KBM-7 (cell line): ENCODE measurements at regions not wholly inside any gene's neighbourhood (a gene's known extent, or its start where the extent isn't known, plus 50 kb on each side); places are given as distances from the start of the nearest gene placed in this dataset.
A peak's percentile ranks its signal among the peaks of the same experiment; 100 is the strongest.

ENCODE experiments used
- DNase-seq: peaks from one replicate; pipeline ENCODE4 v3.0.0-alpha.2; 2015
- in situ Hi-C: fragments of 300-500 bp; cut with MboI; formaldehyde crosslinking; loops from 2 replicates; pipeline ENCODE4 v1.14.3; 2020; ENCODE audit warnings: low sequenced_read_pairs, low pct_unique_long_range_greater_than_20kb, mixed read lengths

DNA sequence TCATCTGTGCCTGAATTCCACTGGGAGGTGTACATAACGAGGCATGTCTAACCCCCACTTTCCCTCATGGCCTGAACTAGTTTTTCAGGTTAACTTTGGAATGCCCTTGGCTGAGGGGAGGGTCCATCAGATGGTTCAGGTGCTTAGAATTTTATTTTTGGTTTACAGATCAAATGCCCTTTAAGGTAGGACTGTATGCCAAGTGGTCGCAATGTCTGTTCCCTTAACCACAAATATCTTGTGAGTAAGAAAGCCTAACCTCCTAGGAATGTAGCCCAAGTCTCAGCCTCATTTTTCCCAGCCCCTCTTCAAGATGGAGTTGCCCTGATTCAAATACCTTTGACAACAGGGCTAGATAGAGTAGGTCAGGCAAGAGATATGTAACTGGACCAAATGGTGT, 78.4 kb downstream of the RNASET2 start:
- DNase-seq, result no peak
- in situ Hi-C loops, result no loop called here

DNA sequence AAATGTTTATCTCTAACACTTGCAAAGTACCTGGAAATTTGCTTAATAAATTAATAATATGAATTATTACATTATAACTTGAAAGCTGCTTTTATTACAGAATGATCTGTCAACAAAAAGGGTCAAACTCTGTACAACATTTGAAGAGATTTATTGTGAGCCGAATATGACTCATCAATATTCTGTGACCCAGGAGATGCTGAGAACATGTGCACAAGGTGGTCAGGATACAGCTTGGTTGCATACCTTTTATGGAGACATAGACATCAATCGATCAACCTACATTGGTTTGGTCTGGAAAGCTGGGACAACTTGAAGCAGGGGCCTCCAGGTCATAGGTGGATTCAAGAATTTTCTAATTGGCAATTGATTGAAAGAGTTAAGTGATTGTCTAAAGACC, 79.0 kb downstream of the RNASET2 start:
- in situ Hi-C loops, result no loop called here
- DNase-seq, result no peak

DNA sequence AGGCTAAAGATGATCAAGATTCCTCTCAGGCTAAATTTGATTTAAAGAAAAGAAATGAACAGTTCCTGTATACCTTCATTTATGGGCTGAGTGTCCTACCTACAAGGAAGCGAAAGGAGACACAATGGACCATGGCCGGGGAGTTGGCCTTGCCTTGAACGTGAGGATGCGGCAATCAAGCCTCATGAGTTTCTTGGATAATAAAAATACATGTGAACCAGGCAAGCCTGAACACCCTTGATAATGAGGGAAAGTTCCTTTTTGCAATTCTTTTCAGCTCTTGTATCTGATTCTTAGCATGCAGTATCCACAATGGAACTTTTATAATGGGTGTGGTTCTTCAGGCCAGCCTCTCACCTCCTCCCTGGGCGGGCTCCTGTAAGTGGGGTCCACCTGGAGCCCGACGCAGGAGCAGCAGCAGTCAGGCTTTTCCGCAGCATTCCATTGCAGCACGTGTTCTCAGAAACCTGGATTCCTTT, 83.8 kb downstream of the RNASET2 start:
- in situ Hi-C loops, result no loop called here
- DNase-seq, result no peak

DNA sequence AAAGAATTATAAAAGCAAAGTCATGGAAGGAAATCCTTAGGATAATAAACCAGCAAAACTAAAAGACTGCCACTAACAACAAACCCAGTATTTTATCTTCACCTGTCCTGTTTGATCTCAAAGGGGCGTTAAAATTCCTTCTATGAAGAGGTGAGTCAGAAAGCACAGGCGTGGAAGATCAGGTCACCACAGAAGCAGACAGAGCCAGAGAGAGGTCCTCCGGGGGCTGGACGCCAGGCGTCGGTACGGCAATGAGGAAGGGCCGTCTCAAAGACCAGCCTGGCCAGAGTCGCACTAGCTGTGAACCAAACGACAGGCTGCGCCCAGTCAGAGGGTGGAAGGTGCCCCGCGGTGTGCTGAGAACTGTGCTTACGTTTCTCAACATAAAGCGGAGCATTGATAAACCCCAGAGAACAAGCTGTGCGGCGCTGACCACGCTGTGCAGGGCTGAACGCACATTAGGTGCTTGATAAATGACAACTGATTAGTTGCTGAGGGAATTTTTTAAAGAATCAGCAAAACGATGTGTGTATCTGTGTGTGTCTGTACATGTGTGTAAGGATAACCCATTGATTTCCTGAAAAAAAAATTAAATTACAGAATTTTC, 85.6 kb downstream of the RNASET2 start:
- DNase-seq, result no peak
- in situ Hi-C loops, result no loop called here

DNA sequence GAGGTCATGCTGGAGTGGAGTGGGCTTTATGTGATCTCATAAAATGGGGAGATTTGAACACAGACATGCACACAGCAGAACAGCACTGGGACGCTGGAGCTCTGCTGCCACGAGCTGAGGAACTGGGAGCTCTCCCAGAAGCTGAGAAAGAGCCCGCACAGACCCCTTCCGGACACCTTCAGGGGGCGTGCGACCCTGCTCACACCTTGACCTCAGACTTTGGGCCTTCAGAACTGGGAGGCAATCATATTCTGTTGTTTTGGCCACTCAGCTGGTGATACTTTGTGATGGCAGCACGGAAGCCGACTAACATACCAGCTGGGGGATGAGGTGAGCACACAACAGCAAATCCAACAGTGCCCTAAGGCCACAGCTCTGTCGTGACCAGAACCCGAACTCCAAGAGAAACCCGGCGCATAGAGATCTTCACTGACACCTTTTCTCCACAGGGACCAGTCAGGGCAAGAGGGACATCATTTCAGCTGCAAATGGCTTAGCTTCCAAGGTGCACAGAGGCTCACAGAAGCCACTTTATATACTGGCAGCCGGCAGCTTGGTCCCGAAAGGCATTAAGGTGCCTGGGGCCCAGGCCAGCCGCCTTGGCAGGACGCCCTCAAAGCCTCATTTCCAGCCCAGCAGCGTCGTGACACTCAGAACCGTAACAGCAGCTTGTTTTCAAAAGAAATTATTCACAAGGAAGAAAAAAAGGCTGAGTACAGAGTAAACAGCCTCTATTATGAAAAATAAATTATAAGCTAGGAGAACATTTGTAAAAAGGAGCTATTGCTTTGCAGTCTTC, 89.3 kb downstream of the RNASET2 start:
- in situ Hi-C loops, result no loop called here
- no peak for DNase-seq

DNA sequence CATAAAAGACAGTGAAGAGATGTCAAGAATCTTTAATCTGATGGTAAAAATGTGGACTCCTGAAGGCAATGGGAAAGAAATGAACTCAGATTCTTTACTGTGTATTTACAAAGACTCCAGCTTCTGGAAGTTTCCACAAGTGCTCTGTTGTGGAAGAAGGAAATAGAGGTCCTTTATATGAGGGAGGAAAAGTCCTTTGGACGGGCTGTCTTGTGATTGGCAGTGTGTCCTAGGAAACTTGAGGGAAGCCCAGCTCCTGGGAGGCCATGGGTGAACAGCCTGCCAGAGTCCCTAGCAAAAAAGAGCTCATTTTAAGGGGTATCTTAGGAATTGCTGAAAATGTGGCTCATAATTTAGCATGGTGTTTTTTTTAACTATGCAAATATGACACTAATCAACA, 92.0 kb downstream of the RNASET2 start:
- no peak for DNase-seq
- in situ Hi-C loops, result no loop called here

DNA sequence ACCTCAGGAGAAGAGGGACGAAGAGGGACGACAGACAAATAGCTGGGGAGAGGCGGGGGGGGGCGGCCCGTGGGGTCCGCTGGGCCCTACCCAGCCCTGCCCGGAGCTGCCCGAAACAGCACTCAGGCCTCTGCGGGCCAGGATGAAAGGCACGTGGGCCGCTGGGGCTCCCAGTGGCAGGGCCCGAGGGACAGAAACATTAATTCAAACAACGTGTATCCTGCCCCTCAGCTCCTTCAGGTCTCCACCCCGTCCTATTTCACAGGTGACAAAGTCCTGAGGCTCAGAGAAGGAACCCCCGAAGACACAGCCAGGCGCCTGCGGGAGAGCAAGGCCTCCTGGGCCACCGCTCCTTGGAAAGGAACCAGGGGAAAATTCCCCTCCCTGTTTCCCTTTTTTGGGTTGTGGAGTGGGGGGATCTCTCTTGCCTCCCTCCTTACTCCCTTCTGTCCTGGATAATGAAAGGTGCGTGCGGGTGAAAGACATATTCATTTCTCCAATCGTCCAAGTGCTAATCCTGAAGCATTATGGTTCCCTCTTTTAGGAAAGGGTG, 93.3 kb downstream of the RNASET2 start:
- in situ Hi-C loops, result no loop called here
- no peak for DNase-seq

DNA sequence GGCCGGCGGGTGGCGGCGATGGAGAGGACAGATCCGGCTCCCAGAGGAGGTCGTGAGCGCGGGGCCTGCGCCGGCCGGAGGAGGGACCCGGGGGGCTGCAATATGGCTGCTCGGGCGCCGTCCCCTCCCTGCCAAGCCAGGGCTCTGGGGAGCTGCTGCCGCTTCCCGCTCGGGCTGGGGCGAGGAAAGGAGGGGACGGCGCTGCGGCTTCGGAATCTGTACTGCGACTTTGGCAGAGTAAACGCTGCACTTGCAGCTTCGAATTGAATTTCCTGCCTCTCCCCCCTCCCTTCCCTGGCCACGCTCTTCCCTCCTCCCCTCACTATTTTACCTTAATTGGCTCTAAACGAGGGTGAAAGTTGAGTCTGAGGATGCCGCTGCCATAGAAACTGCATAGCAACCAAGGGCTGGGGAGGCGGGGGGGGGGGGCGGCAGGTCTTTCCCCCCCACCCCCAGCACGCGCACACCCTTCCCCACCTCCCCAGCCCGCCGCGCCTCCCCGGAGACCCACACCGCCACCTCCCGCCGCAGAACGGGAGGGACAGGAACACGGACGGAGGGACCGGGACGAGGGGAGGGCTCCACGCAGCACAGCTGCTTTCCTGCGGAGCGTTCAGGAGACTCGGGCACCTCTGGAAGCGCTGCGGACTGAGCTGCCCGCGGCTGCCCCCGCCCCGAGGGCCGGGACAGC, 93.9 kb downstream of the RNASET2 start:
- in situ Hi-C loops, result no loop called here

DNA sequence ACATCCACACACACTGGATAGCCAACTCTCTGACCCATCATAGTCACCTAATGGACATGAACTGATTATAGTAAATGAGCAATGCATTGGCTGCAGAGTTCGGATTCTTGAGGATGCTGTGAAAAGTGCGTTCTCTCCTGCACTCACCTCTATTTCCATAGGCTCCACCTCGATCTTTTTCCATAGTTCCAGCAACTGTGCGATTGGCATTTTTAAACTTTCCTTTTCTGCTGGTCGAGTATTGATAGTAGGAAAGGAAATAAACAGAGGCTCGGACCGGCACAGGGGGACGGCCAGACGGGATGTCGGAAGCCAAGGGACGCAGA, 94.4 kb downstream of the RNASET2 start:
- no peak for DNase-seq
- in situ Hi-C loops, result no loop called here

More for the DNA sequence above, 93.9 kb downstream of the RNASET2 start:
- peak; percentile 50 for DNase-seq

DNA sequence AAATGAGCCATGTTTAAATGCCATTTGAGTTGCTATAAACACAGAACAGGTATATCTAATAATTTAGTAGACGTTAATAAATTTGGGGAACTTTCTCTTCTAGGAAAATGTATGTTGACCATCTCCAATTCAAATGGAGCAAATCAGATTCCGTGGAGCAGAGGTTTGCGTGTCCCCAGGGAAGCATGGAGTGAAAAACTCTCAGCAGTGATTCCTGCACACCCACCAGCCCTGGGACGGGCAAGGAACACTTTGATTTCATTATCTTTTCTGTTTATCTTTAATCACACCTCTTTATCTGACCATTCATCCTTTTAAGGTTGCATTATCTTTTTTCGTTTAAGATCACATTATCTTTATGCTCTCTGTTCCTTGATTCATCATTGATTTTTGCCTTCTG, 95.0 kb downstream of the RNASET2 start:
- in situ Hi-C loops, result no loop called here
- no peak for DNase-seq

DNA sequence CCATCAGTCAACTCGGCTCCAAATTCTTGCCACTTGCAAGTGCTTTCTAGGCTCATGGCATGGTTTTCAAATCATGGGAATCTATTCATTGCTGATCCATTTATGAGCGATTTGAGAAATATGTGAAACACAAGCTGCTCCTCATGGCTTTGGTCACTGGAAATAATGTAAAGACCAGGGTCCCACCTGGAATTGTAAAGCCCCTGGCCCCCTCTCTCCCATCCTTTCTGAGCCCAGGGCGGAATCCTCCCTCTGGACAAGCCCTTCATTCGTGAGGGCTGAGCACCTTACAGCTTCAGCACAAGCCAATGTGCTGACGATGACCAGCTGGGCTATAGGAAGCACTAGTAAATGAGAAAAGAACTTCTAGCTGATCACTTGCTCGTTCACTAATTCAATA, 96.0 kb downstream of the RNASET2 start:
- in situ Hi-C loops, result no loop called here
- no peak for DNase-seq

DNA sequence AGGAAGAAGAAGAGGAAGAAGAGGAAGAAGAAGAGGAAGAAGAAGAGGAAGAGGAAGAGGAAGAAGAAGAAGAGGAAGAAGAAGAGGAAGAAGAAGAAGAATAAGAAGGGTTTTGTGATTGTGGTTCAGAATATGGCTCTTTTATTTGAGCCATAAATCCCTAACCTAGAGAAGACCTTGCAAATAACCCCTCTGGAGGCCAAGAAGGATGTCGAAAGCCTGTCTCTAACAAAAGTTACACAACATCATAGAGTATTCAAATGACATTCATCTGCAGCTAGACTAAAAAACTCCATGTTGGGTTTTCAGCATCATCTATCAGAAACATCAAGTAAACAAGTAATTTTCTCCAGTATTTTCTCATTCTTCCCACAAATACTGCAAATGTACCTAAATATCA, 100.9 kb downstream of the RNASET2 start:
- in situ Hi-C loops, result no loop called here
- no peak for DNase-seq

DNA sequence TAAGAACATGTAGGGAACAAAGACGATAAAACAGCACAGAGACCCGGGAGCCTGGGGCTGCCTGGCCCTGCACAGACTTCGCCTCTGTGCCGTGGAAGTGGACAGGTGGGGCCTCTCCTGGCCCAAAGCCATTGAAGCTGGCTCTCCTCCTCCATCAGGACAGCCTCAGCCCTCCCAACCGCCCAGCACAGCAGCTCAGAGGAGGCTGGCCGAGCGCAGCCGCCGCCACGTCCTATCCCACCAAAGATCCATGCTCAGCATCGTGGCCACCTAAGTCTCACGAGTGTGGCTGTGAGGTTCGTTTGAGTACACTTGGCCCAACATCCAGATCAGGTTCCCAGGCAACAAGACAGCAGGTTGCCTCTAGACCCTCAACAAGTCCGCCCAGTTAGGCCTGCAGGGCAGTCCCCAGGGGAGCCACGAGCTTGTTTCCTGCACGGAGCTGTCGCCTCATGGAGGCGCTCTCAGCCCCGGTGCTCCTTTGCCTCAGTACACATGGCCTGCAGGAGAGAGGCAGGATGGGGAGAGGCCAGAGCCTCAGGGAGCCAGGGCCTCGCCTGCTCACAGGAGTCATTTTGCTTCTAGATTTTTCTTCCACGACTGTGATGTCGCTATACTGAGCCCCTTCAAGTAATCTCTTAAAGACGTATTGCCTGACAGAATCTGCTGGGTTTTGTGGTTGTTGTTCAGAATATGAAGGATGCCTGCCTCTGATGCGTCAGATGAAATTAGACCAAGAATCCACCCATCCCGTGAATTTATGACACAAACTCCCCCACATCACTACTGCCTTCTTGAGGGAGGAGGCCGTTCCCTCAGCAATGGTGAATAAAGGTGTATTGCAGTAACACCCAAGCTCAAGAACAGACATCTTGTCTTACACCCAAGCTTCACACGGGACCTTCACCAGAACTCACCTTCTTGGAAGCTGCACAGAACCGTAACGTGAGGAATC, 102.7 kb downstream of the RNASET2 start:
- in situ Hi-C loops, result no loop called here
- no peak for DNase-seq

DNA sequence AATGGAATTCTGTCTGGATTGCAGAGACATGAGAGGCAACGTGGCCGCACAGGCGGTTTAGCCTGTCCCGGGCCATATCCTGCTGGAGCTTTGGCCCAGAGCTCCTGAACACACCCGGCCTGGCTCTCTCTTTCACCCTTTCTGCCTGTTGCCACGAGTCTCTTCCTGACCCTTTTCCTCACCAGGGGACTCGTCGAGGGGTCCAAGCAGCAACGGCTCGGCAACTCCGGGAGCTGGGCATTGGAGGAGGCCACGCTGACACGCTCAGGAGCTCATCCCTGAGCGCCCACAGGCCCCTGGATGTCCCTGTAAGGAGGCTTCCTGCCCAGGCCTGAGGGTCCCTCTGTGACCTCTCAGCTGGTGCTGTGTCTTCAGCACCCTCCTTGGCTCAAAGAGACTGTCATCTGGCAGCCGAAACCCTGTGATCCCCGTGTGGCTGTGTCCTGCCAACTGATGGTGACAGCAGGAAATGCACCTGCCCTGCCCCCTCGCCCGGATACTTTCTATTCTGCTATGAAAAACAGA, 103.8 kb downstream of the RNASET2 start:
- in situ Hi-C loops, result no loop called here
- no peak for DNase-seq

DNA sequence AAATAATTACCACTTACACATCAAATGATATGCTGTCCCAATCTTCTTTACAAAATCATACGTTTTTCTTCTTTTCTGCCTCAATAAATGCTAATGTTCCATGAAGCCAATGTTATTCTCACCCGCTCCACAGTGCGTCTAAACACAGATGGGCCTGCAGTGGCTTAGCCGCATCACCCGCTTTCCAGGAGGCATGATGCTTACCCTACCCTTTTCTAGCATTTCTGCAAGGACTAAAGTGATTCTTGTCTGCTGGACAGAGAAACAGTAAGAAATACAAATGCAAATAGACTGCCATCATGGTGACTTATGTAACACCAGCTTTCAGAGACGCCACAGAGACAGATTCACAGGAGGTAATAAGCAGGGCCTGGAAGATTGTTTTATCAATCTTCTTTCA, 104.4 kb downstream of the RNASET2 start:
- in situ Hi-C loops, result no loop called here
- DNase-seq, result no peak

DNA sequence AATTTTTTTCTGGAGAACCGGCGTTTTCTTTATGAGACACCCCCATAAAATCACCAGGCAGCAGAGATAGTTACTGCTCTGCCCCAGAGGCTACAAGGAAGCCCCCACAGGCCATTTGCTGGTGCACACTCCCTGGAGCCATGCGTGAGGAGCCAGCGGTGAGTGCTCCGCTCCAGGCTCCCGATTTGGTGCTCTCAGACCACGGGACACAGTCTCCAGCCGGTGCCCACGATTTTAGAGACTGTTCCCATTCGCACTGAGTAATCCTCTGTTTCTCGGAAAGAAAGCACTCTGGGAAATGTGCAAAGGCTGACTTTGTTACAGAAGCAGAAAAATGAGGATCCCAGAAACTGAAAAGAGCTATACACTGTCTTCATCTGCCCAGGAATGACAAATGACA, 104.9 kb downstream of the RNASET2 start:
- in situ Hi-C loops, result no loop called here
- no peak for DNase-seq

DNA sequence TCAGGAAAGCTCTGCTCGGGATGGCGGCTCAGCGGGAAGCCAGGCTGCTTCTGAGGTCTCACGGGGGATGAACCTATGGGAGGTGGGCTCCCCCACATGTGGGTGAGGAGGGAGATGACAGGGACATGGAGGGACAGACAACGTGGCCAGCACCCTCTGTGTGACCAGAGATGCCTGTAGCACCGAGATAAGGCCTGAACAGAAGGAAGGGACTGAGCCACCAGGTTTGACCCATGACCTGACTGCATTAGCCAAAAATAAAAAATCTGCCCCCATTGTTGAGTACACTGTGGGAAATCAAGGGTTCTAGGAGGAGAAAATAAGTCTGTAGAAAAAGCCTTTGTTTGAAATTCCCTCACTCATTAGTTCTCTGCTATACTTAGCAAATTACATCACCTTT, 105.7 kb downstream of the RNASET2 start:
- DNase-seq, result no peak
- in situ Hi-C loops, result no loop called here

DNA sequence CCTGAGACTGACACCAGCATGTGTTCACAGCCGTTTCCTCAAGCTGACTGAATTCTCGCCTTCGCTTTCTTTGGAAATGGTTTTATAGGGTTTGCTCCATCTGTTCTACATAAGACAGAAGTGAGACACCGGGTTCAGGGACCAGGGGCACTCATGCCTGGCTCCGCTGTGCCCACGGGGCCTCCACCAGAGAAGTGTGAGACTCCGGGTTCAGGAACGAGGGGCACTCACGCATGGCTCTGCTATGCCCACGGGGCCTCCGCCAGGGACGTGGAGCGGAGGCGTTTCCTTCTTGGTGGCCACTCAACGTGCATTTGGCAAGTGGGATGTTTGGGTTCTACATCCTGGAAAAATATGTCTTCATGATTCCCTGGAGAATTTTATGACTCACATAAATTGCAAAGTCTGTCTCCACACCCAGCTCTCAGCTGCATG, 106.6 kb downstream of the RNASET2 start:
- in situ Hi-C loops, result no loop called here
- DNase-seq, result no peak
